Endothelial cell of umbilical vein (primary cell): ENCODE measurements at regions not wholly inside any gene's neighbourhood (a gene's known extent, or its start where the extent isn't known, plus 50 kb on each side); places are given as distances from the start of the nearest gene placed in this dataset.

Experiments used
- BruUV-seq: library from RNA; stranded (reverse); fragments of 400-500 nt; replicated peaks from 2 replicates; lab custom pipeline; 2021; lab: Mats Ljungman, UMichigan
- CTCF ChIA-PET: fragments of 300-600, 350-600 bp; sonication (Branson Sonifier 250); formaldehyde crosslinking; loops from one replicate; lab custom pipeline; 2021; ENCODE audit warnings: antibody characterized with exemption, inconsistent platforms; lab: Charles Lee
- POLR2A ChIA-PET: fragments of 300-600, 350-600 bp; sonication (Branson Sonifier 250); formaldehyde crosslinking; loops from one replicate; lab custom pipeline; 2021; ENCODE audit warnings: antibody characterized with exemption, inconsistent platforms; lab: Charles Lee
- DNase-seq: peaks from one replicate; pipeline ENCODE4 v3.0.0-alpha.2; 2011; ENCODE audit warnings: low read depth, low spot score
- FAIRE-seq: peaks from 2 replicates; lab custom pipeline; 2011; peaks lifted over from hg19 to GRCh38; lab: Jason Lieb, UNC
- H2AFZ ChIP-seq: 2 replicates; pipeline ENCODE4 v1.6.0; 2012; ENCODE audit warnings: low read depth, low read length, control low read depth, inconsistent platforms
- H3K27ac ChIP-seq: 2 replicates; pipeline ENCODE4 v1.5.1; 2011; ENCODE audit warnings: low read depth, mild to moderate bottlenecking, control low read depth, low read length, moderate library complexity; ENCODE audit not compliant: insufficient read depth
- H3K27me3 ChIP-seq, 2 experiments: 2 replicates each; pipeline versions ENCODE4 v1.6.0 to v1.6.1; 2011; ENCODE audit warnings: low read length in 2 of 2, mixed read lengths in 1 of 2; ENCODE audit not compliant: control insufficient read depth in 2 of 2, insufficient read depth in 2 of 2
- H3K36me3 ChIP-seq, 2 experiments: 2 replicates in 1 of 2; 3 replicates in 1 of 2; pipeline ENCODE4 v1.5.1; 2011; ENCODE audit warnings: low read length in 2 of 2, mild to moderate bottlenecking in 1 of 2, moderate library complexity in 1 of 2; ENCODE audit not compliant: control insufficient read depth in 2 of 2, insufficient read depth in 2 of 2; ENCODE audit errors: extremely low read depth in 1 of 2
- H3K4me1 ChIP-seq: 3 replicates; pipeline ENCODE4 v1.5.1; 2011; ENCODE audit warnings: mild to moderate bottlenecking, low read length; ENCODE audit not compliant: control insufficient read depth, insufficient read depth; ENCODE audit errors: extremely low read depth
- H3K4me2 ChIP-seq: 2 replicates; pipeline ENCODE4 v1.6.1; 2011; ENCODE audit warnings: low read length, control low read depth, mixed read lengths; ENCODE audit not compliant: insufficient read depth
- H3K4me3 ChIP-seq, 3 experiments: fragments of 200-600 bp in 1 of 3; sonication (generic), shearing (Covaris generic) in 1 of 3; replicated peaks in 1 of 3; 2 replicates each; pipeline ENCODE4 v1.5.1; 2011 to 2016; ENCODE audit warnings: control low read depth in 3 of 3, low read length in 3 of 3, mild to moderate bottlenecking in 2 of 3, inconsistent platforms in 1 of 3, low read depth in 1 of 3, moderate library complexity in 1 of 3; ENCODE audit not compliant: insufficient read depth in 1 of 3
- H3K79me2 ChIP-seq: 2 replicates; pipeline ENCODE4 v1.6.0; 2012; ENCODE audit warnings: low read length, inconsistent platforms; ENCODE audit not compliant: control insufficient read depth, insufficient read depth
- H3K9ac ChIP-seq: replicated peaks from 2 replicates; pipeline ENCODE3; 2011; ENCODE audit warnings: low read length, control low read depth; ENCODE audit not compliant: insufficient read depth; ENCODE audit errors: extremely low read depth
- H3K9me1 ChIP-seq: replicated peaks from 3 replicates; pipeline ENCODE4 v1.6.0; 2011; ENCODE audit warnings: mild to moderate bottlenecking, low read length; ENCODE audit not compliant: control insufficient read depth, insufficient read depth; ENCODE audit errors: extremely low read depth
- H3K9me3 ChIP-seq: replicated peaks from 2 replicates; pipeline ENCODE4 v1.5.1; 2012; ENCODE audit warnings: low read length, inconsistent platforms; ENCODE audit not compliant: control insufficient read depth, insufficient read depth
- H4K20me1 ChIP-seq: replicated peaks from 2 replicates; pipeline ENCODE3; 2011; ENCODE audit warnings: mild to moderate bottlenecking, low read length; ENCODE audit not compliant: control insufficient read depth, insufficient read depth; ENCODE audit errors: extremely low read depth
- EZH2 ChIP-seq: IDR thresholded peaks from 2 replicates; pipeline ENCODE4 v1.6.1; 2012; ENCODE audit warnings: borderline replicate concordance, low read depth, mild to moderate bottlenecking, moderate library complexity, low read length, inconsistent platforms; ENCODE audit not compliant: severe bottlenecking
- FOS ChIP-seq: IDR thresholded peaks from 2 replicates; pipeline ENCODE4 v1.6.1; 2011; ENCODE audit warnings: mild to moderate bottlenecking, low read length, moderate library complexity, borderline replicate concordance; ENCODE audit not compliant: insufficient read depth
- GATA2 ChIP-seq: IDR thresholded peaks from 2 replicates; pipeline ENCODE4 v1.7.0; 2011; ENCODE audit warnings: low read depth, mild to moderate bottlenecking, moderate library complexity, mixed read lengths, low read length; ENCODE audit not compliant: insufficient read length, insufficient read depth
- JUN ChIP-seq: IDR thresholded peaks from 2 replicates; pipeline ENCODE4 v1.6.1; 2011; ENCODE audit warnings: borderline replicate concordance, low read depth; ENCODE audit not compliant: insufficient read length, insufficient read depth
- MAX ChIP-seq: IDR thresholded peaks from 2 replicates; pipeline ENCODE4 v1.6.1; 2011; ENCODE audit not compliant: insufficient read depth, insufficient read length
- MYC ChIP-seq: IDR thresholded peaks from one replicate; pipeline ENCODE4 v1.6.1; 2011; ENCODE audit warnings: mild to moderate bottlenecking, low read depth, low read length
- POLR2A ChIP-seq: IDR thresholded peaks from 2 replicates; pipeline ENCODE4 v1.6.1; 2012; ENCODE audit warnings: low read depth, mild to moderate bottlenecking, control low read depth, low read length
- POLR2AphosphoS5 ChIP-seq: IDR thresholded peaks from 2 replicates; pipeline ENCODE4 v1.6.1; 2012; ENCODE audit warnings: low read depth, mild to moderate bottlenecking, control low read depth, low read length, moderate library complexity; ENCODE audit not compliant: insufficient read depth
- dilution Hi-C: fragments of 300-500 bp; cut with MboI; formaldehyde crosslinking; loops from one replicate; pipeline ENCODE4 v1.15.0; 2019; ENCODE audit warnings: low sequenced_read_pairs; ENCODE audit not compliant: extremely low pct_ligation_motif_present
- intact Hi-C: fragments of 100-400 bp; cut with micrococcal nuclease; formaldehyde crosslinking; loops from one replicate; pipeline ENCODE4 v1.10.0; 2022
- TF ChIP-seq, protein P1 (sequence below), 2 donors: IDR thresholded peaks; 1 replicate in 1 of 2; 2 replicates in 1 of 2; pipeline ENCODE4 v1.5.1; 2011; ENCODE audit warnings: low read length in 2 of 2, mild to moderate bottlenecking in 2 of 2, moderate library complexity in 2 of 2, control low read depth in 1 of 2, inconsistent platforms in 1 of 2, low read depth in 1 of 2; ENCODE audit not compliant: insufficient read depth in 1 of 2; ENCODE audit errors: extremely low read depth in 1 of 2

GRCh38 chr1:69288416-69288815, 279.3 kb upstream of the LRRC7 start:
- Histone ChIP-seq H3K4me3 (no peak overlapping the region), H3K4me1 (no peaks in the 10 kb centered on the region), H4K20me1 (no peaks in the 10 kb centered on the region), H3K9me3 (no peaks in the 10 kb centered on the region), H3K79me2 (no peaks in the 10 kb centered on the region), H3K36me3 (no peaks in the 10 kb centered on the region), H3K4me2 (no peak overlapping the region), H3K27ac (no peak overlapping the region), H2AFZ (no peak overlapping the region), H3K9me1 (no peaks in the 10 kb centered on the region), H3K27me3 (no peaks in the 10 kb centered on the region), H3K9ac (no peak overlapping the region)
- POLR2A ChIA-PET: no interaction called here
- DNase-seq: no peak
- no peak for TF ChIP-seq GATA2
- no peak for TF ChIP-seq FOS
- TF ChIP-seq MYC: no peak
- no peak for TF ChIP-seq MAX
- no peak for TF ChIP-seq POLR2AphosphoS5
- TF ChIP-seq EZH2: no peak
- TF ChIP-seq, protein P1, sequence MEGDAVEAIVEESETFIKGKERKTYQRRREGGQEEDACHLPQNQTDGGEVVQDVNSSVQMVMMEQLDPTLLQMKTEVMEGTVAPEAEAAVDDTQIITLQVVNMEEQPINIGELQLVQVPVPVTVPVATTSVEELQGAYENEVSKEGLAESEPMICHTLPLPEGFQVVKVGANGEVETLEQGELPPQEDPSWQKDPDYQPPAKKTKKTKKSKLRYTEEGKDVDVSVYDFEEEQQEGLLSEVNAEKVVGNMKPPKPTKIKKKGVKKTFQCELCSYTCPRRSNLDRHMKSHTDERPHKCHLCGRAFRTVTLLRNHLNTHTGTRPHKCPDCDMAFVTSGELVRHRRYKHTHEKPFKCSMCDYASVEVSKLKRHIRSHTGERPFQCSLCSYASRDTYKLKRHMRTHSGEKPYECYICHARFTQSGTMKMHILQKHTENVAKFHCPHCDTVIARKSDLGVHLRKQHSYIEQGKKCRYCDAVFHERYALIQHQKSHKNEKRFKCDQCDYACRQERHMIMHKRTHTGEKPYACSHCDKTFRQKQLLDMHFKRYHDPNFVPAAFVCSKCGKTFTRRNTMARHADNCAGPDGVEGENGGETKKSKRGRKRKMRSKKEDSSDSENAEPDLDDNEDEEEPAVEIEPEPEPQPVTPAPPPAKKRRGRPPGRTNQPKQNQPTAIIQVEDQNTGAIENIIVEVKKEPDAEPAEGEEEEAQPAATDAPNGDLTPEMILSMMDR (IDR thresholded peaks at IDR 0.05; ENCODE audit: extremely low read depth in 1 of 2, insufficient read depth in 1 of 2, low read depth in 1 of 2, low read length in 2 of 2): no peak
- TF ChIP-seq POLR2A: no peak
- TF ChIP-seq JUN: no peak
- intact Hi-C loops (no loop called here), dilution Hi-C loops (no loop called here)
- no peak for FAIRE-seq
- BruUV-seq: no TSS peak
- CTCF ChIA-PET: no interaction called here
